ENCODE measurements at regions not wholly inside any gene's neighbourhood (a gene's known extent, or its start where the extent isn't known, plus 50 kb on each side); places are given as distances from the start of the nearest gene placed in this dataset.

DNA sequence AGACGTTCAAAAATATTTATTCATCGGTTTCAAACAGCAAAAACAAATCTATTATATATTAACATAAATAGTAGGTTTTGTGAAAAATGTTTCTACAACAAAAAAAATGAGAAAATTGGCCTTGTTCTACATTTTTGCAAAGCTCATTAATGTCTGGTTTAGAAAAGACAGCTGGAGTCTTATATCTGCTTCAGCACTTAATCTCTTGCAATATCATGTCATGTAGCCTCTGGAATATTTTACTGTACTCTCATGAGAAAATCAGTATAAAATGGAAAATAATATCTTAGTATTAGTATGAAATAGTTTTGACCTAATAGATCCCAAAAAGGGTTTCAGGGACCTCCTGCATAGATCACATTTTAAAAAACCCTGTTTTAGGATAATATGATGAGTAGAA, 326.6 kb downstream of the ARL4A start:
- TF ChIP-seq, protein P1, sequence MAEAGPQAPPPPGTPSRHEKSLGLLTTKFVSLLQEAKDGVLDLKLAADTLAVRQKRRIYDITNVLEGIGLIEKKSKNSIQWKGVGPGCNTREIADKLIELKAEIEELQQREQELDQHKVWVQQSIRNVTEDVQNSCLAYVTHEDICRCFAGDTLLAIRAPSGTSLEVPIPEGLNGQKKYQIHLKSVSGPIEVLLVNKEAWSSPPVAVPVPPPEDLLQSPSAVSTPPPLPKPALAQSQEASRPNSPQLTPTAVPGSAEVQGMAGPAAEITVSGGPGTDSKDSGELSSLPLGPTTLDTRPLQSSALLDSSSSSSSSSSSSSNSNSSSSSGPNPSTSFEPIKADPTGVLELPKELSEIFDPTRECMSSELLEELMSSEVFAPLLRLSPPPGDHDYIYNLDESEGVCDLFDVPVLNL (IDR thresholded peaks at IDR 0.05; ENCODE audit: low read depth, low read length): no peak
- TF ChIP-seq, protein P2, sequence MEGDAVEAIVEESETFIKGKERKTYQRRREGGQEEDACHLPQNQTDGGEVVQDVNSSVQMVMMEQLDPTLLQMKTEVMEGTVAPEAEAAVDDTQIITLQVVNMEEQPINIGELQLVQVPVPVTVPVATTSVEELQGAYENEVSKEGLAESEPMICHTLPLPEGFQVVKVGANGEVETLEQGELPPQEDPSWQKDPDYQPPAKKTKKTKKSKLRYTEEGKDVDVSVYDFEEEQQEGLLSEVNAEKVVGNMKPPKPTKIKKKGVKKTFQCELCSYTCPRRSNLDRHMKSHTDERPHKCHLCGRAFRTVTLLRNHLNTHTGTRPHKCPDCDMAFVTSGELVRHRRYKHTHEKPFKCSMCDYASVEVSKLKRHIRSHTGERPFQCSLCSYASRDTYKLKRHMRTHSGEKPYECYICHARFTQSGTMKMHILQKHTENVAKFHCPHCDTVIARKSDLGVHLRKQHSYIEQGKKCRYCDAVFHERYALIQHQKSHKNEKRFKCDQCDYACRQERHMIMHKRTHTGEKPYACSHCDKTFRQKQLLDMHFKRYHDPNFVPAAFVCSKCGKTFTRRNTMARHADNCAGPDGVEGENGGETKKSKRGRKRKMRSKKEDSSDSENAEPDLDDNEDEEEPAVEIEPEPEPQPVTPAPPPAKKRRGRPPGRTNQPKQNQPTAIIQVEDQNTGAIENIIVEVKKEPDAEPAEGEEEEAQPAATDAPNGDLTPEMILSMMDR (IDR thresholded peaks at IDR 0.05 in 2 of 3, conservative IDR thresholded peaks at IDR 0.05 in 1 of 3; ENCODE audit: control insufficient read depth in 2 of 3, extremely low read depth in 1 of 3, insufficient read depth in 1 of 3, low read depth in 3 of 3, low read length in 3 of 3): no peak
- no peak for TF ChIP-seq ZNF384 (IDR thresholded peaks at IDR 0.05; ENCODE audit: borderline replicate concordance, low read depth, low read length)

Data from GM12878 (cell line).